H9 (cell line): ENCODE measurements at regions not wholly inside any gene's neighbourhood (a gene's known extent, or its start where the extent isn't known, plus 50 kb on each side); places are given as distances from the start of the nearest gene placed in this dataset.

ENCODE experiments used
- DNase-seq: peaks from one replicate; pipeline ENCODE4 v3.0.0-alpha.2; 2017
- H2AFZ ChIP-seq: one replicate; pipeline ENCODE4 v1.6.1; 2013; ENCODE audit warnings: mild to moderate bottlenecking, low read length, control low read depth, moderate library complexity
- H2AK5ac ChIP-seq: 2 replicates; pipeline ENCODE4 v1.6.1; 2013; ENCODE audit warnings: low read length, control low read depth, mixed read lengths; ENCODE audit not compliant: insufficient read length
- H2BK120ac ChIP-seq: one replicate; pipeline ENCODE4 v1.6.1; 2013; ENCODE audit warnings: low read depth, mild to moderate bottlenecking, low read length, control low read depth, inconsistent platforms; ENCODE audit not compliant: poor library complexity, severe bottlenecking
- H2BK12ac ChIP-seq: 2 replicates; pipeline ENCODE4 v1.6.1; 2013; ENCODE audit warnings: low read length, control low read depth, mixed read lengths, low read depth; ENCODE audit not compliant: insufficient read length
- H2BK15ac ChIP-seq: 2 replicates; pipeline ENCODE4 v1.6.1; 2013; ENCODE audit warnings: low read depth, low read length, control low read depth
- H2BK20ac ChIP-seq: one replicate; pipeline ENCODE4 v1.6.1; 2013; ENCODE audit warnings: low read depth, mild to moderate bottlenecking, low read length, control low read depth, inconsistent platforms; ENCODE audit not compliant: poor library complexity, severe bottlenecking
- H2BK5ac ChIP-seq: 2 replicates; pipeline ENCODE4 v1.6.1; 2013; ENCODE audit warnings: low read length, control low read depth, mixed read lengths; ENCODE audit not compliant: insufficient read length
- H3K14ac ChIP-seq: 2 replicates; pipeline ENCODE4 v1.6.1; 2013; ENCODE audit warnings: low read length, control low read depth; ENCODE audit not compliant: insufficient read depth
- H3K18ac ChIP-seq: 2 replicates; pipeline ENCODE4 v1.6.1; 2013; ENCODE audit warnings: low read depth, mild to moderate bottlenecking, mixed read lengths, low read length, control low read depth; ENCODE audit not compliant: insufficient read length
- H3K23ac ChIP-seq: 2 replicates; pipeline ENCODE4 v1.6.1; 2013; ENCODE audit warnings: low read length, control low read depth, mixed read lengths, low read depth; ENCODE audit not compliant: insufficient read length
- H3K23me2 ChIP-seq: 2 replicates; pipeline ENCODE4 v1.6.1; 2013; ENCODE audit warnings: low read depth, mild to moderate bottlenecking, mixed read lengths, low read length, control low read depth; ENCODE audit not compliant: insufficient read length, poor library complexity, severe bottlenecking
- H3K27ac ChIP-seq: 2 replicates; pipeline ENCODE4 v1.5.1; 2013; ENCODE audit warnings: low read length, control low read depth, mixed read lengths, low read depth; ENCODE audit not compliant: insufficient read length
- H3K27me3 ChIP-seq: 2 replicates; pipeline ENCODE4 v1.6.1; 2013; ENCODE audit warnings: low read length, control low read depth, inconsistent platforms; ENCODE audit not compliant: insufficient read depth
- H3K4ac ChIP-seq: 2 replicates; pipeline ENCODE4 v1.6.1; 2013; ENCODE audit warnings: low read depth, mild to moderate bottlenecking, control low read depth, inconsistent platforms, low read length, moderate library complexity
- H3K4me1 ChIP-seq: 2 replicates; pipeline ENCODE4 v1.6.1; 2013; ENCODE audit warnings: low read length, control low read depth, inconsistent platforms; ENCODE audit not compliant: insufficient read depth
- H3K4me2 ChIP-seq: 2 replicates; pipeline ENCODE4 v1.6.1; 2013; ENCODE audit warnings: low read length, control low read depth, mixed read lengths; ENCODE audit not compliant: insufficient read length, insufficient read depth
- H3K56ac ChIP-seq: 2 replicates; pipeline ENCODE4 v1.6.1; 2013; ENCODE audit warnings: low read depth, mild to moderate bottlenecking, mixed read lengths, low read length, control low read depth; ENCODE audit not compliant: insufficient read length
- H3K79me1 ChIP-seq: 2 replicates; pipeline ENCODE4 v1.6.1; 2013; ENCODE audit warnings: low read depth, mild to moderate bottlenecking, moderate library complexity, low read length, control low read depth, inconsistent platforms; ENCODE audit not compliant: insufficient read depth, poor library complexity, severe bottlenecking
- H3K79me2 ChIP-seq: 2 replicates; pipeline ENCODE4 v1.6.1; 2013; ENCODE audit warnings: low read length, control low read depth, inconsistent platforms; ENCODE audit not compliant: insufficient read depth
- H3K9ac ChIP-seq: 2 replicates; pipeline ENCODE4 v1.6.1; 2013; ENCODE audit warnings: low read length, control low read depth, mixed read lengths; ENCODE audit not compliant: insufficient read length; ENCODE audit errors: extremely low read depth
- H3K9me3 ChIP-seq: one replicate; pipeline ENCODE4 v1.6.1; 2013; ENCODE audit warnings: low read depth, low read length, inconsistent platforms; ENCODE audit not compliant: control insufficient read depth
- H3T11ph ChIP-seq: one replicate; pipeline ENCODE4 v1.6.1; 2013; ENCODE audit warnings: mild to moderate bottlenecking, low read length, control low read depth, inconsistent platforms
- H4K20me1 ChIP-seq: one replicate; pipeline ENCODE4 v1.6.1; 2013; ENCODE audit not compliant: control insufficient read depth, insufficient read length, insufficient read depth
- H4K5ac ChIP-seq: 2 replicates; pipeline ENCODE4 v1.6.1; 2013; ENCODE audit warnings: low read depth, mild to moderate bottlenecking, mixed read lengths, low read length, control low read depth; ENCODE audit not compliant: insufficient read length
- H4K8ac ChIP-seq: replicated peaks from 2 replicates; pipeline ENCODE4 v1.6.1; 2013; ENCODE audit warnings: low read length, control low read depth, mixed read lengths, low read depth; ENCODE audit not compliant: insufficient read length
- H4K91ac ChIP-seq: 2 replicates; pipeline ENCODE4 v1.6.1; 2013; ENCODE audit warnings: low read depth, mild to moderate bottlenecking, moderate library complexity, mixed read lengths, low read length, control low read depth; ENCODE audit not compliant: insufficient read length
- H3K27ac Mint-ChIP-seq, 3 experiments: 2 replicates in 2 of 3; 3 replicates in 1 of 3; pipeline ENCODE4 v1.8.0; 2020 to 2021; ENCODE audit warnings: mixed read lengths in 3 of 3, mild to moderate bottlenecking in 1 of 3, moderate library complexity in 1 of 3
- H3K27me3 Mint-ChIP-seq: 2 replicates; pipeline ENCODE4 v1.8.0; 2021; ENCODE audit warnings: low read depth, mild to moderate bottlenecking, moderate library complexity, mixed read lengths
- H3K36me3 Mint-ChIP-seq, 3 experiments: 2 replicates in 2 of 3; 3 replicates in 1 of 3; pipeline ENCODE4 v1.8.0; 2020 to 2021; ENCODE audit warnings: low read depth in 3 of 3, mixed read lengths in 3 of 3; ENCODE audit not compliant: insufficient read depth in 1 of 3
- H3K4me1 Mint-ChIP-seq, 2 experiments: 2 replicates each; pipeline ENCODE4 v1.8.0; 2020; ENCODE audit warnings: mixed read lengths in 2 of 2
- H3K4me3 Mint-ChIP-seq, 2 experiments: 2 replicates in 1 of 2; 3 replicates in 1 of 2; pipeline ENCODE4 v1.8.0; 2020 to 2021; ENCODE audit warnings: mild to moderate bottlenecking in 2 of 2, mixed read lengths in 2 of 2, moderate library complexity in 1 of 2
- H3K9me3 Mint-ChIP-seq, 2 experiments: 2 replicates in 1 of 2; 3 replicates in 1 of 2; pipeline ENCODE4 v1.8.0; 2020; ENCODE audit warnings: mild to moderate bottlenecking in 2 of 2, mixed read lengths in 2 of 2, moderate library complexity in 1 of 2
- WGBS: extraction: QIAGEN DNeasy Blood & Tissue Kit; methylation state at CpG from one replicate; pipeline ENCODE4 v1.1.7; 2013; ENCODE audit warnings: missing lambda C conversion rate, low lambda C conversion rate, mixed read lengths; ENCODE audit not compliant: insufficient read length; ENCODE audit errors: extremely low coverage; 5-methylcytosine and 5-hydroxymethylcytosine counted together
- TF ChIP-seq, protein P1 (sequence below): fragments of 200-600 bp; sonication (generic); conservative IDR thresholded peaks from 3 replicates; pipeline ENCODE4 v1.8.0; 2021; ENCODE audit warnings: antibody characterized with exemption, mild to moderate bottlenecking

DNA sequence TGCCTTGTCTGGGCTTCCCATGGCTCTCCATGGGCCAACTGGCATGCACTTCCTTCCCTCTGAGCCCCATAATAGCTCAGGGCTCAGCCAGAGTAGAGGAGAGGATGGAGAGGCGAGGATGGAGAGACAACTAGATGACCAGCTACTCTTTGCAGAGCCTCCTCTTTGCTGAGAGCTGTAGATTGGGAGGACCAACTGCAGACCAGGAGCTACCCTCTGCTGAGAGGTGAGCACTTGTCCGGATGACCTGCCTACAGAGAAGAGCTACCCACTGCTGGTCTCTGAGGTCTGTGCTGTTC, 58.0 kb upstream of the ETV3 start:
- H2BK20ac ChIP-seq: no peak overlapping the region
- no peak overlapping the region for H2AFZ ChIP-seq
- no peak overlapping the region for H3K18ac ChIP-seq
- no peak overlapping the region for H2AK5ac ChIP-seq
- no peaks in the 10 kb centered on the region for H3K4me1 ChIP-seq
- Mint-ChIP-seq H3K4me1 (peaks cover 20 to 27% of the 10 kb centered on the region in 2 experiments), H3K4me3 (no peak overlapping the region), H3K36me3 (no peaks in the 10 kb centered on the region), H3K9me3 (no peaks in the 10 kb centered on the region), H3K27me3 (no peaks in the 10 kb centered on the region), H3K27ac (no peak overlapping the region)
- H3K56ac ChIP-seq: no peak overlapping the region
- H3K4ac ChIP-seq: no peak overlapping the region
- TF ChIP-seq, protein P1, sequence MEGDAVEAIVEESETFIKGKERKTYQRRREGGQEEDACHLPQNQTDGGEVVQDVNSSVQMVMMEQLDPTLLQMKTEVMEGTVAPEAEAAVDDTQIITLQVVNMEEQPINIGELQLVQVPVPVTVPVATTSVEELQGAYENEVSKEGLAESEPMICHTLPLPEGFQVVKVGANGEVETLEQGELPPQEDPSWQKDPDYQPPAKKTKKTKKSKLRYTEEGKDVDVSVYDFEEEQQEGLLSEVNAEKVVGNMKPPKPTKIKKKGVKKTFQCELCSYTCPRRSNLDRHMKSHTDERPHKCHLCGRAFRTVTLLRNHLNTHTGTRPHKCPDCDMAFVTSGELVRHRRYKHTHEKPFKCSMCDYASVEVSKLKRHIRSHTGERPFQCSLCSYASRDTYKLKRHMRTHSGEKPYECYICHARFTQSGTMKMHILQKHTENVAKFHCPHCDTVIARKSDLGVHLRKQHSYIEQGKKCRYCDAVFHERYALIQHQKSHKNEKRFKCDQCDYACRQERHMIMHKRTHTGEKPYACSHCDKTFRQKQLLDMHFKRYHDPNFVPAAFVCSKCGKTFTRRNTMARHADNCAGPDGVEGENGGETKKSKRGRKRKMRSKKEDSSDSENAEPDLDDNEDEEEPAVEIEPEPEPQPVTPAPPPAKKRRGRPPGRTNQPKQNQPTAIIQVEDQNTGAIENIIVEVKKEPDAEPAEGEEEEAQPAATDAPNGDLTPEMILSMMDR: no peak
- H4K20me1 ChIP-seq: no peaks in the 10 kb centered on the region
- no peak overlapping the region for H2BK5ac ChIP-seq
- no peaks in the 10 kb centered on the region for H3K79me1 ChIP-seq
- no peak overlapping the region for H3K14ac ChIP-seq
- no peak overlapping the region for H4K8ac ChIP-seq
- no peak overlapping the region for H3K23ac ChIP-seq
- no peak overlapping the region for H3K9ac ChIP-seq
- no peak overlapping the region for H2BK15ac ChIP-seq
- no peaks in the 10 kb centered on the region for H3K23me2 ChIP-seq
- DNase-seq: no peak
- whole genome bisulfite sequencing: no CpG with 5 or more reads among the region's 2 CpGs
- H3K27ac ChIP-seq: no peak overlapping the region
- no peak overlapping the region for H4K91ac ChIP-seq
- no peaks in the 10 kb centered on the region for H3K79me2 ChIP-seq
- H3K27me3 ChIP-seq: no peaks in the 10 kb centered on the region
- H4K5ac ChIP-seq: no peak overlapping the region
- H3K4me2 ChIP-seq: no peak overlapping the region
- H2BK120ac ChIP-seq: no peak overlapping the region
- H3K9me3 ChIP-seq: no peaks in the 10 kb centered on the region
- H3T11ph ChIP-seq: no peak overlapping the region
- H2BK12ac ChIP-seq: no peak overlapping the region
